ENCODE measurements at regions not wholly inside any gene's neighbourhood (a gene's known extent, or its start where the extent isn't known, plus 50 kb on each side); places are given as distances from the start of the nearest gene placed in this dataset.
"Not testable (repeated sequence)": the region's sequence is repeated elsewhere in the genome, so short reads cannot be mapped to it uniquely, and the experiment has no call there.

DNA sequence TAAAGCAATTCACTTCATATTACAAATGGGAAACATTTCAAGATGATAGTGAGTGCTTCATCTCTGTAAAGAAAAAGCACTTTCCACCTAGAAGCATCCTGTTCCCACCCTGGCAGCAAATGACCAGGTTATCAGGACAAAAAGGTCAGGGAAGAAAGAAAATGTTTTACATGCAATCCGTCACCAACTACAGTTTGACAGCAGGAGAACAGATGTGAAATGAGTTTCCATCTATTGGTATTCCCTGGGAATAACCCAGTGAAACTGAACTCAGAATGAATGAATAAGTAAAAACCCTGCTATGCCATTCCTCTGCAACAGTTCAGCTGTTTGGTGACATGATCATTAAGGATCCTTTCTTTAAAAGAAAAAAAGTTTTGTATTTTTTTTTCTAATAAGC lies 67.6 kb downstream of the HTR1A start:
- DNase-seq: no peak

DNA sequence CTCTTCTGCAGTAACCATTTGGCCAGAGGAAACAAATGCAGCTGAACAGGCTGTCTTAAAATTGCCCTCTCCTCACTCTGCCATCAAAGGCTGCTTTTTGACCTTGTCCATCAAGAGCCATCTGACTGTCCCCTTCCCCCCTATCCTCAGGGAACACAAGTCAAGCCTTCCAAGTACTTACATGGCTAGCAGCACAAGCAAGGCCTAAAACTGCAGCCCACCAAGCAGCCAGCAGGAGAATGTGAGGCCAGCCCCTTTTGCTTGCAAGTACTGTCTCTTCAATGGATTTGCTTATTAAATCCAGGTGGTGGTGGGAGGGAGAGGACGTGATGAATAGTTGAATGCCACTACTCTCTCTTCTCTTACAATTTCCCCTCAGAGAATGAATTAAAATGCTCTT lies 83.5 kb downstream of the HTR1A start:
- DNase-seq: no peak

DNA sequence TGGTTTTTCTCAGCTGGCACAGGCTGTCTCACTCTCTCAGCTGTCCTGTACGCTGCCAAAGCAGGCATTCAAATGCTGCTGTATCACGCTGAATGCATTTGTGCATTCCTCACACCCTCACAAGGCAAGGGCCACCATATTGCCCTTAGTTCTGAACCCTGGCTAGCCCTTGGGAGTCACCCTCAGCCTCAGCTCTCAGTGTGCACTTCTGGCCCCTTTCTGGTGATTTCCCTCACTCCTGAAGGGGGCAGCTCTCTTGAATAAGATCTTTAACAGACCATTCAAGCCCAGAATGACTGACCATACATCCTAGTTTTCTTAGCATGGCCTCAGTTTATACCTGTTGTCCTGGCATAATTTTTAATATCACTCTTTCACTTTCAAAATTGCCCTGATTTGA lies 84.3 kb downstream of the HTR1A start:
- no peak for DNase-seq

DNA sequence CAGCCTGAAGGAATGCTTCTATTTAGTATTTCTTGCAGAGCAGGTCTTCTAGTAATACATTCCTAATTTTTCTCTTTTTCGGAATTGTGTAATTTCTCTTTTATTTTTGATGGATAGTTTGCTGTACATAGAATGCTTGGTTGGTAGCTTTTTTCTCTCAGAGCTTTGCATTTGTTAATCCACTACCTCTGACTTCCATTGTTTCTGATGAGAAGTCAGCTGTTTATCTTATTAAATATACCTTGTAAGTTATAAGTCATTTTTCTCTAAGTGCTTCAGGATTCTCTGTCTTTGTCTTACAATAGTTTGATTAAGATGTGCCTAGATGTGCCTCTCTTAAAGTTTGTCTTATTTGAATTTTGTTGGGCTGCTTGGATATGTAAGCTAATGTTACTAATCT lies 101.9 kb downstream of the HTR1A start:
- no peak for DNase-seq

DNA sequence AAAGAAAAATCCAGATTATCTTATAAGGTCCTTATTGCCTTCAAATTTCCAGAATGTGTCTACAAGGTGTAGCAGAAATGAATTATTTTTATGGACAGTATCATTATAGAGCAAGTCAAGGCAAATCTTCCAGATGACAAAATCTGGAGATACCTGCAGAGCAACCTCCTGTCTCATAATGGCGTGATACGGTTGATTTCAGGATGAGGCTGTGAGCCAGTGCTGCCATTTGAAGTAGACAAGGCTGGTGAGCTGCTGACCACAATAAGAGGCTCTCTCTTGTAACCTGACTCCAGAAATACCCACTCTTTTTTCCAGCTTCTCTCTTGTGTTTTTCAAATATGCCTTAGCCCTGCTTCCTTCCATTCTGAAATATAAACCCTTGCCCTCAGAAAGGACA lies 108.2 kb downstream of the HTR1A start:
- DNase-seq: no peak

DNA sequence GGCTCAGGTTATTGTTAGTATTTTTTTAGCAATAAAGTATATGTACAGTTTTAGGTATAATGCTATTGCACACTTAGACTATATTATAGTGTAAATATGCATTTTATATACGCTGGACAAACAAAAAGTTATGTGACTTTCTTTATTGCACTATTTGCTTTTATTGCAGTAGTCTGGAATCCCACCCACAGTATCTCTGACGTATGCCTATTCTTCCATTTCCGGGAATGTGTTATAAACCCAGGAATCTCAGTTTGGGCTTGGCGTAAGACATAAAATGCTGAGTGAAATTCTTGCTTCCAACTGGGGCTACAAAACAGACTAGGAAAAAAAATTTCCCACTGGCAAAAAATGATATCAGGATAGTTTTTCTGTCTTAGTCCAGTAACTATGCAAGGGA lies 119.1 kb downstream of the HTR1A start:
- no peak for DNase-seq

DNA sequence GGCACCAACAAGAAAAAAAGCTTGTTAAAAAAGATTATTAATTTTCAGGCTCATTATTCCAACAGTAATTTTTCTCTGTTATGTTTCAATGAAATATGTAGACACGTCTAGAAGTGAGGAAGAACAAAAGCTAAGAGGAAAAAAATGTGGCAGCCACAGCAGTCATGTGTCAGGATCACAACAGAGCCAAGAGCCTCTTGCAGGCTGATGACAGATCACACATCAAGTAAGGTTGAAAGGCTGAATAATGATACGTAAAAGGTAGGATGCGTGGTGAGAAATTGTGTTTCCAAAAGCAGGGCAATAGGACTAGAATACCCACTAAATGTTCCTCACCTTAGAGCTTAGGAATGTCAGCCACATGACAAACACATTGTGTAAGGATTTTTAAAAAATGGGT lies 124.8 kb downstream of the HTR1A start:
- no peak for DNase-seq

DNA sequence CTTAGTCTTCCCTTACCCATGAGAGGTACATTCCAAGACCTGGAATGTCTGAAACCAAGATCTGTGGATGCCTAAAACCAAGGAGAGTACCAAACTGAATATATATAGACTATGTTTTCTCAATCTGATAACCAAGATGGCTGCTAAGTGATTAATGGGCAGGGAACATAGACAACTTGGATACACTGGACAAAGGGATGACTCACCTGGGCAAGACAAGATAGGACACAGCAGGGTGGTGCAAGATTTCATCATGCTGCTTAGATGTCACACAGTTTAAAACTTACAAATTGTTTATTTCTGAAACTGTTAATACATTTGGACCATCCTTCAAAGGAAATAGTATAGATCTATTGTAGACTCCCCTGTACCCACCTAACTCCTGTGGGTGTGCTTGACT lies 130.9 kb downstream of the HTR1A start:
- no peak for DNase-seq

DNA sequence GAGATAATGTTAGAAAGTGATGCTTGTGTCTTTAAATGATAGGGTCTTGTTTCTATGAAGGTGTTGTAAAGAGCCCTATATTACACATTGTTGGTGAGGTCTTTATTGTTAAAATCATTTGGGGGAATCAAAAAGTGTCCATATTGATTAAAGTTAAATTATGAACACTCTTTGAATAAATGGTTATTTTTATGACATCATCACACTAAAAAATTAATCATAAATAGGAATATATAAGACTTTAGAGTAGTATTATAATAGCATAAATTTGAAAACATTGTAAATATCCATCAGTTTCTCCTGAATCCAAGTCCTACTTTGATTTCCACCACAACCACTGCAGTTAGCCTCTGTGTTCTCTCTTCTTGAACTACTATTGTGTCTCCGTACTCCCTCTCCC lies 136.3 kb downstream of the HTR1A start:
- DNase-seq: no peak

DNA sequence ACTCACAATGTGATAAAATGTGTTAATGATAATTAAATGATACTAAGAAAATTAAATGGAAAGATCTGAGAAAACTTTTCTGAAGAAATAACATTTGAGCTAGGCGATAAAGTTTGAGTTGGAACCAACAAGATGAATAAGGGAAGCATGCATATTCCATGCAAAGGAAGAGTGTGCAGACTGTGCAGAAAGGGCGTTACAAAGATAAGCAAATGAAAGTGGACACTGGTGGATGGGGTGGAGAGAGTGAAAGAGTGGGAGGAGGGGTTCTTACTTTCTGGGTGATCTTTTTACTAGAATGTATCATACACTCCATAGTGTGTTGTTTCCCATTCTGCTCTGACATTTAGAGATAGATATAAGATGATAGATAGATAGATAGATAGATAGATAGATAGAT lies 138.7 kb downstream of the HTR1A start:
- DNase-seq: no peak

DNA sequence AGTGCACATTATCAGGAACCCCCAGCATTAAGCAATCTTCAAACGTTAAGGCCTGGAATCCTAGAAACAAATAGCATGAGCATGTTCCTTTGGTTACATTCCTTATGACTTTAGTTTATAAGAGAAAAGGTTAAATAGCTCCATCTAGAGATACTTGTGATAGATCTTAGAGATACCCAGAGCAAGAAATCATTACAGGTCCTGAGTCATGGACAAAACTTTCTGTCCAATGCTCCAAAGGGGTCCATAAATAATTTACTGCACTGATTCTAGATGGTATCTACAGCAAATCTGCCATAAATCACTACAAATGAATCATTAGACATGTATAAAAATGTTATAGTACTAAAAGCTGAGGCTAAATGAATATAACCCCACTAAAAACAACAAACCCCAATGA lies 139.6 kb downstream of the HTR1A start:
- no peak for DNase-seq

DNA sequence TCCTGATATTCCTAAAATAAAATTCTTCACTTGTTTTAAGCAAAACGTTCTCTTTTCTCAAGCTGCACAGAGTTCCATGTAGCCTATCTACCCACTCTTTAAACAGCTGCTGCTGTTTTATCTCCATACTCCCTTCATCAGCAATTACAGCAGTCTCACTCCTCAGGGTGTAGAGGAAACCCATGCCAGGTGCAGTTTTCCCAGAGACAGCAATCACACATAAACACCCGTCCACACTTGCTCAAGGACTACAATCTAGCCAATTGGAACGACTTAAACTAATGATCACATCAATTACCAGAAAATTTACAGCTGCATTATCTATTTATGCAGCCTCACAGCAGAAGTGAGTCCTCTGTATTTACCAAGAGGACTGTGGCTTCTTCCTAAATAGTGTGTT lies 141.7 kb downstream of the HTR1A start:
- DNase-seq: no peak

DNA sequence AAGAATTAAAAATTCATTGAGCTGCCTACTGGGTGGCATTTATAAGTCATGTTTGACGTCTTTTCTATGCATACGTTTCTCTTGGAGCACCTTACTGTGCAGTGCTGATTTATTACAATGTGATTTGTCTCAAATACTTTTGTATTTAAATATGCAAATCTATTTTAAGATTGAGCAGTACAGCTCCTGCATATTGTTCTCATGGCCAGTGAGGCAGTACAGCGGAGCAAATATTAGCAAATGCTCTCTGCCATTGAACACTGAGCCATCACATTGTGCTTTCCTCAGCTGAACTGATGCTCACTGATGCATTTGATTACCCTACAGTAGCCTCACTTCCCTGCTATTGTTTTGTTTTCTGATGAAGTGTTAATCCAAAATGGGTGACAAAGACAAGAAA lies 149.6 kb downstream of the HTR1A start:
- DNase-seq: no peak

DNA sequence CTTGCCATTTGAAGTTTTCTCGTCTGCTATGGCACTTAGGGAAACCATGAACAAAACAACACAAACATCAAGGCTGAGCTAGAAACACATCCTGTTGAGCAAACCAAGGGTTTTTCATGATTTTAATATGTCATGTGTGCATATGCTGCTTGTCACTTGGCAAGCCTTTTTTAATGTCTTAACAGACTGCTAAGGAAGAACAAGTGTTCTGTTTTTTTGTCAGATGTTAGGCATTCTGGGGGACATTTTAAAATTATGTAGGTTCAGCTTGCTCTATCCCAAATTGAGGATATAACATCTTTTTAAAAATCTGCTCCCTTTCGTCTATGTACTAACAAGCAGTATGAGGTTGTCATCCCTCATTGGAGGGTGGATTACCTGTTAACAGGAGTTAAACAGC lies 150.3 kb downstream of the HTR1A start:
- no peak for DNase-seq

DNA sequence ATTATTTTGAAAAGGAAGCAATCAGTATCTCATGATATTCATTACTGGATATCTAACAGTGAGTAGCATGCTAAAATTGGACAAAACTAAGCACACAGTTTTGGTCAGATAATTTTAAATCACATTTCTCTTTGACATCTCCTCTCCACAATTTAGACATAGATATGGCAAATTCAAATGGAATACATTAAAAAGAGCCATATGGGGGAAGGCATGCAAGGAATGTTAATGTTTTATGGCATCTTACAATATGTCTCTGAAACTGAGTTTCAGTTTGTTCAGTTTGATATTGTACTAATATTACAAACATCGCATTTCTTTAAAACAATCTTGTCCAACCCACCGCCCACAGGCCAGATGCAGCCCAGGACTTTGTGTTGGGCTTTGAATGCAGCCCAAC lies 151.0 kb downstream of the HTR1A start:
- no peak for DNase-seq

DNA sequence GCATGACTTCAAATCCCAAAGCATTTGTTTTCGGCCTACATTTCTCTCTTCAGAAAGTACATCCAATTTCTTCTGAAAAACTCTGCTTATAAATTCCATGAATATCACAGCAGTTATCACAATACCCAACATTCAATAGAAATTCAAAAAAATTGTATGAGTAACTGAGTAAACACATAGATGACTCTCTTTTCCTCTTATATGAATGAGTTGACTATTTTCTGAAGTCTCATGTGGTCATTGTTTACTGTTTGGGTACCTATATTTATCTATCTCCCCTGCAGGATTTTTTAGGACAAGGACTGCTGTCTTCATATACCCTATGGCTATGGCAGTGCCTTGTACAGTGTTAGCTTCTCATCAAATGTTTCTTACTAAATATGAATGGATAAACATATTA lies 157.1 kb downstream of the HTR1A start:
- DNase-seq: no peak

DNA sequence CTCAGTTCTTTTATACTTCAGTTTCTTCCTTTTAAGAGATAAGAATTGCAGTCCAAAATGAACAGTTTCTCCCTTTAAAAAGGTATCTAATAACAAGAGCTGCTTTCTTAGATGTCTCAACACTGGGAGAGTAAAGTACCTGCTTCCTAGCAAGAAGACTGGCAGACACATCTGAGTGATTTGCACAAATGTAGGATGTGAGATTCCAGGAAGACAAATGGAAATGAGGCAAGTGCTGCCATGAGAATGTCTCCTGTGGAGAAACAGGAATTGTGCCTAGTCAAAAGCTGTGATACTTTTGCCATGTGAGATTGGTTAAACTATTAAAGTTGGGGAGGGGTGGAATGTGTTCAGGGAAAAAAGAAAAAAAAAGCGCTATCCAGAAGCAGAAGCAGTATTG lies 159.1 kb downstream of the HTR1A start:
- no peak for DNase-seq

DNA sequence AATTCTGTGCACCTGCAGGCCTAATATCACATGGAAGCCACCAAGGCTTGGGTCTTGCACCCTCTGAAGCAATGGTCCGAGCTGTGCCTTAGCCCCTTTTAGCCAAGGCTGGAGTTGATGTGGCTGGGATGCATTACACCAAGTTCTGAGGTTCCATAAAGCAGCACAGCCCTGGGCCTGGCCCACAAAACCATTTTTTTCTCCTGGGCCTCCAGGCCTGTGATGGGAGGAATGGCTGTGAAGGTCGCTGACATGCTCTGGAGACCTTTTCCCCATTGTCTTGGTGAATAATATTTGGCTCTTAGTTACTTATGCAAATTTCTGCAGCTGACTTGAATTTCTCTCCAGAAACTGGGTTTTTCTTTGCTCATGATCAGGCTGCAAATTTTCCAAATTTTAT lies 167.3 kb downstream of the HTR1A start:
- no peak for DNase-seq

DNA sequence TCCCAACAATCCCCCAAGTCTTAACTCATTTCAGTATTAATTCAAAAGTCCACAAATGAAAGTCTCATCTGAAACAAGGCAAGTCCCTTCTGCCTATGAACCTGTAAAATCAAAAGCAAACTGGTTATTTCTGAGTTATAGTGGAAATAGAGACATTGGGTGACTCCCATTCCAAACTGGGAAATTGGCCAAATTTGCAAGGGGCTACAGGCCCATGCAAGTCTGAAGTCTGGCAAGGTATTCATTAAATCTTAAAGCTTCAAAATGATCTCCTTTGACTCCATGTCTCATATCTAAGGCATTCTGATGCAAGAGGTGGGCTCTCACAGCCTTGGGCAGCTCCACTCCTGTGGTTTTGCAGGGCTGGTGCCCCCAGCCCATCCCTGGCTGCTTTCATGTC lies 167.9 kb downstream of the HTR1A start:
- DNase-seq: no peak

DNA sequence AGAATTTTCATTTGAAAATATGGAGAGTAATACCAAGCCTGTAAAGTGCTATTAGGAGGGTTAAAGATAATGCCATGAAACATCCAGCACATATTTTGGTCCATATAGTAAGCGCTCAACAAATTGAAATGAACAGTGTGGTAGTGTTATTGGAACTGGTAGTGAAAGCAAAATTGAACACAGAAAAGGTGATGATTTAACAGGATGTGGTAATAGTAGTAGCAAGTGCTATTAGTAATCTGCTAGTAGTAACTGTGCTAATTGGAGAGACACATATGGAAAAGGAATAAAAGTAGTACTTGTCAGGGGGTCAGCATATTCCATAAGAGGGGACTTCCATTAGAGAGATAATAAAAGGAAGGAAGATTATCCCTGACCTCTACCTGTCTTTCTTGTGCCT lies 187.3 kb downstream of the HTR1A start:
- no peak for DNase-seq

DNA sequence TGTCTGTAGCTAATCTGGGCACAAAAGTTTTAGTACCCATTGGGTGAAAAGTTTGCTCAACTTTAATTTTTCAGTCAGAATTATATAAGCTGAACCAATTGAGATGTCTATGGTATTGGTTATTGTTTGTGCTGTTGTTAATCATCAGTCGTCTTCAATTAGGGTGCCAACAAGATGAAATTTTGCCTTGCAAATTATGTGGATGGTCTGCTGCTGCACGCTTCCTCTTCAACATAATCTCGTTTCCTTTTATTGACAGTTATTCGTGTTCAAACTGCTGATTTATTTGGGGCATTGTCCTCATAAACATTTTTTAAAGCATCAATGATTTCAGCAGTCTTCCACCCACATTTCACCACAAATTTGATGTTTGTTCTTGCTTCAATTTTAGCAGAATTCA lies 194.0 kb downstream of the HTR1A start:
- no peak for DNase-seq

DNA sequence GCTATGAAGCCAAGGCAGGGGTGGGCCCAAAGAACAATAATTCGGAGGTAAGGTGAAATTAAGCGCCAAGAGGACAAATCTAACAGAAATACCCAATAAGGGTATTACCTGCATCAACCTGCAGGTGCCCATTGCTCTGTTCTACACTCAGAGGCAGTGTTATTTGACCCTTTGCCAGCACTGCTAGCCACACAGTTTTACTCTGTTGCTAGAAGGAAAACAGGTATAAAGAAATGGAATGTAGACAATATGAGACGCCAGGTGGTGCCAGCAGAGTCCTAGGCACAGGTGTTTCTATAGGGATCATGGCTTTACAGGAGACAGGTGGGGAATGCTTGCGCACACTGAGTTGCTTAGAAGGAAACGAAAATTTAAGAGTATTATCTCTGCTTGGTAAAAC lies 201.3 kb downstream of the HTR1A start:
- DNase-seq: no peak

DNA sequence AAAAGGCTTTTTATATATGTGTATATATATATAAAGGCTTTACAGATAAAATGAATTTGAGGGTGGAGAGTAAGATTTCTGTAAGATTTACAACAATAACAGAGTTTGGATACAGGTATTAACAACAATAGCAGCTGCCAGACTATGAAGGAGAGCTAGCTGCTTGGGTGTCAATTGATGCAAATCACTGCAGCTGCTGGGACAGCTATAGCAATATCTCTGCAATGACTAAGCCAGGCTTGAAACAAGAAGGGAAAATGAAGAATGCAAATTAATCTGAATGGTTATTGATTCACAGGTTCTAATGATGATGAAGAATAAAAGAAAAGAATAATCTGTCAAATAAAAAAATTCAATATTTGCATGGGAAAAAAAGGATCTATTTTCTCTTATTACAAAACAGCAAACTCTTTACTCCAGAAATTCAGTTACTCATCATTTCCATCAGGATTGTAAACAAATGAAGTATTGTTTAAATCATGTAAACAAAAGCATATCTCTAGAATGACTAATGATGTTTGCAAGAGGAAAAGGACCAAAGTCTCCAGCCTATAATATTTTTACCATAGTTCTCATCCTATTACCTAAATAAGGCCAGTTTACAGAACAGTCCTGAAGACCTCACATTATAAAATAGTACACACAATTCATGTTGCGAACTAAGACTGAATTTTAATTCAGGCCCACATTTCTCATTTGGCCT lies 219.0 kb downstream of the HTR1A start:
- DNase-seq: no peak

DNA sequence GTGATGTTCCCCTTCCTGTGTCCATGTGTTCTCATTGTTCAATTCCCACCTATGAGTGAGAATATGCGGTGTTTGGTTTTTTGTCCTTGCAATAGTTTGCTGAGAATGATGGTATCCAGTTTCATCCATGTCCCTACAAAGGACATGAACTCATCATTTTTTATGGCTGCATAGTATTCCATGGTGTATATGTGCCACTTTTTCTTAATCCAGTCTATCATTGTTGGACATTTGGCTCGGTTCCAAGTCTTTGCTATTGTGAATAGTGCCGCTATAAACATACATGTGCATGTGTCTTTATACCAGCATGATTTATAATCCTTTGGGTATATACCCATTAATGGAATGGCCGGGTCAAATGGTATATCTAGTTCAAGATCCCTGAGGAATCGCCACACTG lies 229.4 kb downstream of the HTR1A start:
- not testable (repeated sequence) for DNase-seq

DNA sequence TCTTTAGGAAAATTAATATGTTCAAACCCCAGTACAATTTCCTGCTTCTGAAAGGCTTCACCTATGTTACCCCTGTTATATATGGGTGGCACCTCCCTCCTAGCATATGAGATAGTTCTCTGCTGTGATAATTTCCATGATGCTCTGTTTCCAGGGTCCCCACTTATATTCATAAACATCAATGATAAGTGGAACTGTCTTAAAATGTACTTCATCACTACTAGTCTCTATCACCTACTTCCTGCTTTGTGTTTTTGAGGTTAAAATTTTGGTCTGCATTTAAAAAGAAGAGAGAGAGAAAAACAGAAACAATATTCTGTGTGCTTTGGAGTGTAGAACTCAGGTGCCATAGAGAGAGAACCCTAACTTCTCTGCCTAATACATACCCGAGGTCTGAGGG lies 234.7 kb downstream of the HTR1A start:
- no peak for DNase-seq

DNA sequence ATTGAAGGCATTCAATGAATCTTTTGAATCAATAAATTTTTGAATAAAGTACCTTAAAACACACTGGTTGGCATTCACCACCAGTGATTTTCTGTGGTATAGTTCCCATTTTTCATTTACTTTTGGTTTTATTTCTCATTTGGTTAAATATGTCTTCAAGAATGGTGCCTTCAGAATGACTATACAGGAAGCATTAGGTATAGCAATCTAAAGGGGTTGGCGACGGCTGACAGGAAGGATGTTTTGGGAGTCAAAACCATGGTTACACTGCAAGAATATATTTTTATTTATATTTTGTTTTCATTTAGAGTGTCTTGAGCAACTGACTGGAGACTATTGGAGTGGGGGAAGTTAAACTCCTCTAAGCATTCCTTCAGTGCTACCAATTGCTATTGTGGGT lies 235.7 kb downstream of the HTR1A start:
- no peak for DNase-seq

Data from suppressor macrophage (primary cell).